GM23338 (cell line): ENCODE measurements at regions not wholly inside any gene's neighbourhood (a gene's known extent, or its start where the extent isn't known, plus 50 kb on each side); places are given as distances from the start of the nearest gene placed in this dataset.

ENCODE experiments used
- CTCF ChIP-seq, 2 experiments: fragments of 200-600 bp in 1 of 2; sonication (generic) in 1 of 2; conservative IDR thresholded peaks; 2 replicates each; pipeline versions ENCODE4 v1.5.1 to v1.6.1; 2016 to 2017; ENCODE audit warnings: antibody characterized with exemption in 2 of 2, low read depth in 2 of 2, mild to moderate bottlenecking in 2 of 2, moderate library complexity in 1 of 2
- EZH2 ChIP-seq: fragments of 200-600 bp; sonication (generic); IDR thresholded peaks from one replicate; pipeline ENCODE4 v1.8.0; 2017; ENCODE audit warnings: antibody characterized with exemption, mild to moderate bottlenecking, low read depth; ENCODE audit not compliant: unreplicated experiment
- JUNB ChIP-seq: IDR thresholded peaks from one replicate; pipeline ENCODE4 v1.6.1; 2016; ENCODE audit warnings: antibody characterized with exemption; ENCODE audit not compliant: unreplicated experiment

GRCh38 chr16:17617021-17617552, 146.3 kb upstream of the XYLT1 start:
- no peak for TF ChIP-seq JUNB
- TF ChIP-seq EZH2 = no peak
- TF ChIP-seq CTCF (conservative IDR thresholded peaks at IDR 0.05; ENCODE audit: low read depth in 2 of 2) = no peak
